ENCODE measurements at regions not wholly inside any gene's neighbourhood (a gene's known extent, or its start where the extent isn't known, plus 50 kb on each side); places are given as distances from the start of the nearest gene placed in this dataset.
"Not testable (repeated sequence)": the region's sequence is repeated elsewhere in the genome, so short reads cannot be mapped to it uniquely, and the experiment has no call there.

- DNase-seq: no peak
These were observed 161.4 kb upstream of the SPRY2 start for GRCh38 chr13:80502359-80502758.

GRCh38 chr13:80501556-80501955, 160.6 kb upstream of the SPRY2 start:
- DNase-seq: no peak

- no peak for DNase-seq
These were observed 158.8 kb upstream of the SPRY2 start for GRCh38 chr13:80499536-80500290.

- DNase-seq: no peak
These were observed 157.5 kb upstream of the SPRY2 start for GRCh38 chr13:80498433-80498832.

- DNase-seq: no peak
These were observed 157.1 kb upstream of the SPRY2 start for GRCh38 chr13:80497978-80498377.

GRCh38 chr13:80497439-80497838, 156.5 kb upstream of the SPRY2 start:
- no peak for DNase-seq

- no peak for DNase-seq
These were observed 155.9 kb upstream of the SPRY2 start for GRCh38 chr13:80496721-80497397.

- DNase-seq: not testable (repeated sequence)
These were observed 149.6 kb upstream of the SPRY2 start for GRCh38 chr13:80490491-80490943.

- no peak for DNase-seq
These were observed 145.5 kb upstream of the SPRY2 start for GRCh38 chr13:80486402-80486801.

- no peak for DNase-seq
These were observed 142.2 kb upstream of the SPRY2 start for GRCh38 chr13:80483157-80483556.

- DNase-seq: no peak
These were observed 140.7 kb upstream of the SPRY2 start for GRCh38 chr13:80481588-80481987.

GRCh38 chr13:80477661-80478443, 136.9 kb upstream of the SPRY2 start:
- no peak for DNase-seq

GRCh38 chr13:80476953-80477352, 136.0 kb upstream of the SPRY2 start:
- no peak for DNase-seq

GRCh38 chr13:80475718-80476117, 134.8 kb upstream of the SPRY2 start:
- no peak for DNase-seq

GRCh38 chr13:80473695-80474094, 132.8 kb upstream of the SPRY2 start:
- no peak for DNase-seq

- DNase-seq: no peak
These were observed 129.0 kb upstream of the SPRY2 start for GRCh38 chr13:80469853-80470381.

GRCh38 chr13:80469105-80469852, 128.4 kb upstream of the SPRY2 start:
- DNase-seq: no peak

GRCh38 chr13:80465321-80465720, 124.4 kb upstream of the SPRY2 start:
- DNase-seq: no peak

GRCh38 chr13:80463673-80464352, 122.9 kb upstream of the SPRY2 start:
- DNase-seq: peak; percentile 1

- DNase-seq: no peak
These were observed 121.6 kb upstream of the SPRY2 start for GRCh38 chr13:80462567-80462966.

GRCh38 chr13:80462037-80462436, 121.1 kb upstream of the SPRY2 start:
- no peak for DNase-seq

GRCh38 chr13:80458543-80458942, 117.6 kb upstream of the SPRY2 start:
- DNase-seq: no peak
